Mucosa of descending colon (tissue), 3 donors: ENCODE measurements at regions not wholly inside any gene's neighbourhood (a gene's known extent, or its start where the extent isn't known, plus 50 kb on each side); places are given as distances from the start of the nearest gene placed in this dataset.

Source experiments
- ATAC-seq: fragments of 200-7000 bp; cut with Tn5 transposase; one replicate; pipeline ENCODE4 v1.9.1; 2020; ENCODE audit warnings: mild to moderate bottlenecking, moderate library complexity
- DNase-seq, 3 donors: peaks; one replicate each; pipeline ENCODE4 v3.0.0-alpha.2; 2020
- H3K36me3 ChIP-seq: fragments of 200-600 bp; one replicate; pipeline ENCODE4 v1.8.0; 2021; ENCODE audit warnings: low read depth, mild to moderate bottlenecking
- H3K4me1 ChIP-seq: fragments of 200-600 bp; one replicate; pipeline ENCODE4 v1.8.0; 2021; ENCODE audit warnings: low read depth, mild to moderate bottlenecking
- H3K4me3 ChIP-seq: fragments of 200-600 bp; one replicate; pipeline ENCODE4 v1.8.0; 2021; ENCODE audit warnings: mild to moderate bottlenecking
- H3K9me3 ChIP-seq: fragments of 200-600 bp; one replicate; pipeline ENCODE4 v1.8.0; 2021; ENCODE audit warnings: mild to moderate bottlenecking
- CTCF ChIP-seq: fragments of 200-600 bp; IDR thresholded peaks from one replicate; pipeline ENCODE4 v1.8.0; 2022; ENCODE audit warnings: antibody characterized with exemption, mild to moderate bottlenecking
- intact Hi-C, 2 donors: fragments of 100-400 bp; cut with DNase I in 1 of 2; cut with micrococcal nuclease in 1 of 2; formaldehyde crosslinking; loops; one replicate each; pipeline versions ENCODE4 v1.11.0 to v1.11.1; 2022; cut with DNase I, micrococcal nuclease
- donor health status: DM: no; HTN: no; CAD: no; lungs with moderate emphysema.
- donor health status: DM: no; HTN: no; CAD: no.
- donor health status: DM: no; HTN: yes; CAD: no.

GRCh38 chr20:17834804-17835203, 133.8 kb downstream of the SNX5 start:
- no peak for TF ChIP-seq CTCF
- Histone ChIP-seq H3K4me3 (no peak overlapping the region), H3K9me3 (no peaks in the 10 kb centered on the region), H3K36me3 (no peaks in the 10 kb centered on the region), H3K4me1 (no peaks in the 10 kb centered on the region)
- ATAC-seq: no peak
- DNase-seq: no peak
- intact Hi-C loops: no loop called here

GRCh38 chr20:17833036-17833674, 133.4 kb downstream of the BANF2 start:
- ATAC-seq (no peak), DNase-seq (no peak)
- Histone ChIP-seq H3K4me1 (no peaks in the 10 kb centered on the region), H3K9me3 (no peaks in the 10 kb centered on the region), H3K36me3 (no peaks in the 10 kb centered on the region), H3K4me3 (no peak overlapping the region)
- intact Hi-C loops: no loop called here
- TF ChIP-seq CTCF: no peak

- Histone ChIP-seq H3K4me3 (no peak overlapping the region), H3K4me1 (peaks cover 5% of the 10 kb centered on the region), H3K9me3 (no peaks in the 10 kb centered on the region), H3K36me3 (no peaks in the 10 kb centered on the region)
- TF ChIP-seq CTCF: no peak
- no peak for ATAC-seq
- intact Hi-C loops: no loop called here
- no peak for DNase-seq
Measured at GRCh38 chr20:17832236-17832915, 132.6 kb downstream of the BANF2 start.

GRCh38 chr20:17828598-17829144, 128.9 kb downstream of the BANF2 start:
- no peak overlapping the region for H3K4me3 ChIP-seq
- no peak for TF ChIP-seq CTCF
- no peak for ATAC-seq
- H3K4me1 ChIP-seq: peaks cover 15% of the 10 kb centered on the region
- no peak for DNase-seq
- H3K9me3 ChIP-seq: no peaks in the 10 kb centered on the region
- intact Hi-C loops: no loop called here
- H3K36me3 ChIP-seq: no peaks in the 10 kb centered on the region

- H3K4me1 ChIP-seq: peaks cover 22% of the 10 kb centered on the region
- intact Hi-C loops: no loop called here
- H3K9me3 ChIP-seq: no peaks in the 10 kb centered on the region
- ATAC-seq (no peak), DNase-seq (no peak)
- no peak for TF ChIP-seq CTCF
- H3K36me3 ChIP-seq: no peaks in the 10 kb centered on the region
- no peak overlapping the region for H3K4me3 ChIP-seq
Measured at GRCh38 chr20:17827759-17828559, 128.2 kb downstream of the BANF2 start.
